Stomach (tissue), 8 donors: ENCODE measurements at regions not wholly inside any gene's neighbourhood (a gene's known extent, or its start where the extent isn't known, plus 50 kb on each side); places are given as distances from the start of the nearest gene placed in this dataset.

Experiments used
- DNase-seq, 2 donors: peaks; one replicate each; pipeline versions ENCODE4 v3.0.0 to v3.0.0-alpha.2; 2013 to 2019
- H3K27ac ChIP-seq, 5 donors: fragments of 200-600 bp in 4 of 5; sonication (generic) in 4 of 5; one replicate each; pipeline ENCODE4 v1.5.1; 2013 to 2019; ENCODE audit warnings: mild to moderate bottlenecking in 1 of 5, moderate library complexity in 1 of 5
- H3K27me3 ChIP-seq, 3 donors: fragments of 200-600 bp; sonication (generic); one replicate each; pipeline ENCODE4 v1.5.1; 2017 to 2019; ENCODE audit warnings: mixed run types in 1 of 3
- H3K36me3 ChIP-seq, 4 donors: fragments of 200-600 bp; sonication (generic); 1 replicate in 3 of 4; 2 replicates in 1 of 4; pipeline ENCODE4 v1.5.1; 2016 to 2019
- H3K4me1 ChIP-seq, 4 donors: fragments of 200-600 bp; sonication (generic); one replicate each; pipeline ENCODE4 v1.5.1; 2016 to 2019
- H3K4me3 ChIP-seq, 4 donors: fragments of 200-600 bp; sonication (generic) in 3 of 4; one replicate each; pipeline ENCODE4 v1.5.1; 2016 to 2019; ENCODE audit warnings: mild to moderate bottlenecking in 1 of 4
- H3K9me3 ChIP-seq, 4 donors: fragments of 200-600 bp; sonication (generic); one replicate each; pipeline ENCODE4 v1.5.1; 2016 to 2019
- EP300 ChIP-seq: sonication (generic); formaldehyde crosslinking; IDR thresholded peaks from one replicate; pipeline ENCODE4 v1.6.1; 2017; ENCODE audit warnings: antibody characterized with exemption
- POLR2A ChIP-seq, 4 donors: fragments of 450-650 bp; IDR thresholded peaks; one replicate each; pipeline ENCODE4 v1.6.1; 2016; ENCODE audit warnings: antibody characterized with exemption in 4 of 4, control low read depth in 2 of 4, mild to moderate bottlenecking in 1 of 4, moderate library complexity in 1 of 4
- POLR2AphosphoS5 ChIP-seq, 3 donors: sonication (generic); formaldehyde crosslinking; IDR thresholded peaks; one replicate each; pipeline ENCODE4 v1.6.1; 2016; ENCODE audit warnings: antibody characterized with exemption in 3 of 3
- WGBS, 5 donors: extraction: QIAGEN DNeasy Blood & Tissue Kit in 3 of 5; methylation state at CpG; one replicate each; pipeline versions ENCODE4 v1.1.5 to v1.1.7; 2013 to 2018; 5-methylcytosine and 5-hydroxymethylcytosine counted together
- intact Hi-C: fragments of 100-400 bp; cut with DNase I; formaldehyde crosslinking; loops from one replicate; pipeline ENCODE4 v1.15.1; 2023; ENCODE audit warnings: low total_unique reads
- TF ChIP-seq, protein P1 (sequence below), 7 experiments: fragments of 450-650 bp in 4 of 7; fragments of 200-600 bp in 3 of 7; sonication (generic) in 3 of 7; IDR thresholded peaks; one replicate each; pipeline ENCODE4 v1.5.1; 2016 to 2019; ENCODE audit warnings: antibody characterized with exemption in 7 of 7, control low read depth in 2 of 7, mild to moderate bottlenecking in 1 of 7
- donor health status: healthy with polysubstance abuse.
- donor health status: Bipolar disorder and iron deficiency.
- donor health status: healthy.

DNA sequence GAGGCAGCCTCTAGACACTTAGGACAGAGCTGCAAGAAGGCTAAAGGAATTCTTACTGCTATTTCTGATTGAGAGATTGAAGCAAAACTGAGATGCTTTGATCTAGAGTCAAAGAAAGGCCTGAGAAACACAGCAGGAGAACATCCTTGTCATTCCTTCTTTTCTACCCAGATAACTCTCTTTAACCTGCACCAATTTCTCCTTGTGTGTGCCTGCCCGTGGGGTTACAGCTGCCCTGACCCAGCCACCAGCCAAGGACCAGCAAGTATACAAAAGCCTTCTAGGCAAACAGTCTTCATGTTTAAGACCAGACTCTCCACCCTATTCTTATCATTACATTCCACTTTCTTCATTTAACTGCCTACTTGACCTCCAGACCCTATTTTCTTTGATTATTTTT lies 81.7 kb upstream of the PRB2 start:
- H3K4me1 ChIP-seq, result peaks cover 0 to 5% (median 0%) of the 10 kb centered on the region in 4 donors
- no peak for DNase-seq
- H3K27me3 ChIP-seq, result no peaks in the 10 kb centered on the region
- intact Hi-C loops, result no loop called here
- no peaks in the 10 kb centered on the region for H3K36me3 ChIP-seq
- H3K4me3 ChIP-seq, result no peak overlapping the region
- no peak overlapping the region for H3K27ac ChIP-seq
- TF ChIP-seq EP300 (no peak), POLR2A (IDR thresholded peaks at IDR 0.05) (no peak), POLR2AphosphoS5 (IDR thresholded peaks at IDR 0.05) (no peak)
- TF ChIP-seq, protein P1, sequence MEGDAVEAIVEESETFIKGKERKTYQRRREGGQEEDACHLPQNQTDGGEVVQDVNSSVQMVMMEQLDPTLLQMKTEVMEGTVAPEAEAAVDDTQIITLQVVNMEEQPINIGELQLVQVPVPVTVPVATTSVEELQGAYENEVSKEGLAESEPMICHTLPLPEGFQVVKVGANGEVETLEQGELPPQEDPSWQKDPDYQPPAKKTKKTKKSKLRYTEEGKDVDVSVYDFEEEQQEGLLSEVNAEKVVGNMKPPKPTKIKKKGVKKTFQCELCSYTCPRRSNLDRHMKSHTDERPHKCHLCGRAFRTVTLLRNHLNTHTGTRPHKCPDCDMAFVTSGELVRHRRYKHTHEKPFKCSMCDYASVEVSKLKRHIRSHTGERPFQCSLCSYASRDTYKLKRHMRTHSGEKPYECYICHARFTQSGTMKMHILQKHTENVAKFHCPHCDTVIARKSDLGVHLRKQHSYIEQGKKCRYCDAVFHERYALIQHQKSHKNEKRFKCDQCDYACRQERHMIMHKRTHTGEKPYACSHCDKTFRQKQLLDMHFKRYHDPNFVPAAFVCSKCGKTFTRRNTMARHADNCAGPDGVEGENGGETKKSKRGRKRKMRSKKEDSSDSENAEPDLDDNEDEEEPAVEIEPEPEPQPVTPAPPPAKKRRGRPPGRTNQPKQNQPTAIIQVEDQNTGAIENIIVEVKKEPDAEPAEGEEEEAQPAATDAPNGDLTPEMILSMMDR (IDR thresholded peaks at IDR 0.05), result no peak
- WGBS, 5 donors, result 22 to 56% (median 33%) methylated on average over 1 of the region's 1 CpG
- H3K9me3 ChIP-seq, result no peaks in the 10 kb centered on the region

DNA sequence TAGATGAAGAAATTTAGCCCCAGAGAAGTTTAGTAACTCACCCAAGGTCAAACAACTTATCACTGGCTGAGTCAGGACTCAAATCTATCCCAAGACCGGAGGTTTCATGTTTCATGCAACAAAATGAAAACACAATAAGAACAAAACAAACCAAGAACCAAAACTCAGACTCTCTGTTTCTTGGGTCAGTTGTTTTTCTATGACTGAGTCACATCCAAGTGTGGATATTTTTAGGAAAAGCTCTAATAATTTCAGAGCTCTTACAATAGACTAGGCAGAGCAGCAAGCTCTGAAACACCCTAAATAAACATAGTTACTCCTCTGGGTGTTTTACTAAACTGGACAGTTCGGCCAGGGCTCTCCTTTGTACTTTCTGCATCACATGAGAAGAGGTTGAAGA lies 87.6 kb upstream of the PRB2 start:
- Histone ChIP-seq H3K27me3 (peaks cover 0 to 6% (median 0%) of the 10 kb centered on the region in 3 donors), H3K36me3 (no peaks in the 10 kb centered on the region), H3K9me3 (no peaks in the 10 kb centered on the region), H3K4me3 (no peak overlapping the region), H3K27ac (no peak overlapping the region), H3K4me1 (peaks cover 0 to 4% (median 0%) of the 10 kb centered on the region in 4 donors)
- TF ChIP-seq POLR2A (IDR thresholded peaks at IDR 0.05), result no peak
- TF ChIP-seq EP300, result no peak
- TF ChIP-seq, protein P1 (IDR thresholded peaks at IDR 0.05), result no peak
- no peak for TF ChIP-seq POLR2AphosphoS5 (IDR thresholded peaks at IDR 0.05)
- intact Hi-C loops, result no loop called here
- 24 to 47% (median 41%) methylated on average over 2 of the region's 2 CpGs for WGBS, 5 donors
- DNase-seq, result no peak

DNA sequence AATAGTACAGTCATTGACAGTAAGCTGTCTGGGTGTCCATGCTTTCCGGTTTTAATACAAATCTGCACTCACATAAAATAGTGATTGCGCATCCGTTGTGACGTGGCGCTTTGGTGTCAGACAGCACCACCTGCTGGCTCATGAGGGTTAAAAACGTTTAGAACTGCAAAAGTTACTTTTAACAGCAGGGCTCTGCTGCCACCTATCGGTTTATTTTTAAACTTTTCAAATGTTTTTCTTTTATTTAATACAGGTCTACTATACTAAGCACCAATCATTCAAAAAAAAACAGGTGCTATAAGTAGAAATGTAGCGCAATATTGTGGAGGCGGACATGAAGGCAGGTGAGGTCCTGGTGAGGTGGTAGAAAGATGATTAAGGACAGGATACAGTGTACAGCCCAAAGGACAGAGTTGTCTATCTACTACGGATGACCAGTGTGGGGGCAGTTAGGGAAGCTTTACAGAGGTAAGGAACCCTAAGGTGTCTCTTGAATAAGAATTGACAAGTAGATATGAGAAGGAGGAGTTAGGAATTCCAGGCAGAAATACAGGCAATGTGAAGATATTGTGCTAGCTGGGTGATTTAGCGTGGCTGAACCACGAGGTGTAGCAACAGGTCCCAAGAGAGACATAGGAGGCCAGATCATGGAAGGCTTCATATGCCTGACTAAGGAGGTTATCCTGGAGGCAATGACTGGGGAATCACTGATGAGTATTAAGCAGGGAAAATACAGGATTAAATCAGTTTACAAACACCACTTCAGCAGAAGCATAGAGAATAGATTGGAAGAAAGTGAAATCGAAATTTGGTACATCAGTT lies 91.5 kb upstream of the PRB2 start:
- Histone ChIP-seq H3K27ac (no peak overlapping the region), H3K27me3 (peaks cover 0 to 8% (median 0%) of the 10 kb centered on the region in 3 donors), H3K4me3 (no peak overlapping the region), H3K4me1 (peaks cover 0 to 4% (median 0%) of the 10 kb centered on the region in 4 donors), H3K36me3 (no peaks in the 10 kb centered on the region), H3K9me3 (no peaks in the 10 kb centered on the region)
- intact Hi-C loops, result loop anchor here (5.0 kb wide), 1 partner anchor 715 kb away; no protein-coding TSS in a partner anchor
- TF ChIP-seq, protein P1 (IDR thresholded peaks at IDR 0.05), result peak in 6 of 7 experiments; percentile 27 to 94 (median 73)
- no peak for TF ChIP-seq EP300
- TF ChIP-seq POLR2AphosphoS5 (IDR thresholded peaks at IDR 0.05), result peak in 1 of 3 donors; percentile 43
- TF ChIP-seq POLR2A (IDR thresholded peaks at IDR 0.05), result no peak
- peak; percentile 75 to 94 for DNase-seq
- 25 to 29% (median 27%) methylated on average over 13 of the region's 13 CpGs for WGBS, 5 donors

DNA sequence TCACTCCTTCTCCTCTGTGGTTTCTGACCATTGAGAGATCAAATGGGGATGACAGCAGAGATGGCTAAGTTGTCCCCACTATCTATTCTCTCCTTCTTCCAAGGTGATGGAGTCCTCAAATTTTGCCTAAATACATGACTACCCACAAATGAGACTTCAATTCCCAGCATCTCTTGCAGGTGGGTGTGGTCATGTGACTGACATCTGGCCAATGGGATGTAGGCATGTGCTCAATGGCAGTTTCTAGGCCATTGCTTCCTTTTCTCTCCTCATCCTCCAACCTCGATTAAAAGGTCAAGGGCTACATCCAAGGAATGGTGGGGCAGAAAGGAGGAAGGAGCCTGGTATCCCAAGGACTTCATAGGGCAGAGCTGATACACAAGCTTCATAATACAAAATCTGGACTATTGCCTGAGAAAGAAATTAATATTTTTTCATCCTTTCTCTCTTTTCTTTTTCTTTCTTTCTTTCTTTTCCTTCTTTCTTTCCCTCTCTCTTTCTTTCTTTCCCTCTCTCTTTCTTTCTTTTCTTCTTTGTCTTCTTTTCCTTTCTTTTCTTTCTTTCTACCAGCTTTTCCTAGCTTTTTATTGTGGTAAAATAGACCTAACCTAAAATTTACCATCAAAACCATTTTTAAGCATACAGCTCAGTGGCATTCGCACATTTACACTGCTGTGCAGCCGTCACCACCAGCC lies 100.9 kb upstream of the PRB2 start:
- Histone ChIP-seq H3K9me3 (no peaks in the 10 kb centered on the region), H3K4me3 (no peak overlapping the region), H3K27me3 (peaks cover 0 to 55% (median 9%) of the 10 kb centered on the region in 3 donors), H3K27ac (no peak overlapping the region), H3K4me1 (peaks cover 4 to 12% (median 9%) of the 10 kb centered on the region in 4 donors), H3K36me3 (no peaks in the 10 kb centered on the region)
- DNase-seq, result no peak
- intact Hi-C loops, result no loop called here
- 74 to 87% (median 81%) methylated on average over 3 of the region's 3 CpGs for WGBS, 5 donors
- TF ChIP-seq, protein P1 (IDR thresholded peaks at IDR 0.05), result no peak
- TF ChIP-seq POLR2A (IDR thresholded peaks at IDR 0.05) (no peak), EP300 (no peak), POLR2AphosphoS5 (IDR thresholded peaks at IDR 0.05) (no peak)
